ENCODE measurements at regions not wholly inside any gene's neighbourhood (a gene's known extent, or its start where the extent isn't known, plus 50 kb on each side); places are given as distances from the start of the nearest gene placed in this dataset.

DNA sequence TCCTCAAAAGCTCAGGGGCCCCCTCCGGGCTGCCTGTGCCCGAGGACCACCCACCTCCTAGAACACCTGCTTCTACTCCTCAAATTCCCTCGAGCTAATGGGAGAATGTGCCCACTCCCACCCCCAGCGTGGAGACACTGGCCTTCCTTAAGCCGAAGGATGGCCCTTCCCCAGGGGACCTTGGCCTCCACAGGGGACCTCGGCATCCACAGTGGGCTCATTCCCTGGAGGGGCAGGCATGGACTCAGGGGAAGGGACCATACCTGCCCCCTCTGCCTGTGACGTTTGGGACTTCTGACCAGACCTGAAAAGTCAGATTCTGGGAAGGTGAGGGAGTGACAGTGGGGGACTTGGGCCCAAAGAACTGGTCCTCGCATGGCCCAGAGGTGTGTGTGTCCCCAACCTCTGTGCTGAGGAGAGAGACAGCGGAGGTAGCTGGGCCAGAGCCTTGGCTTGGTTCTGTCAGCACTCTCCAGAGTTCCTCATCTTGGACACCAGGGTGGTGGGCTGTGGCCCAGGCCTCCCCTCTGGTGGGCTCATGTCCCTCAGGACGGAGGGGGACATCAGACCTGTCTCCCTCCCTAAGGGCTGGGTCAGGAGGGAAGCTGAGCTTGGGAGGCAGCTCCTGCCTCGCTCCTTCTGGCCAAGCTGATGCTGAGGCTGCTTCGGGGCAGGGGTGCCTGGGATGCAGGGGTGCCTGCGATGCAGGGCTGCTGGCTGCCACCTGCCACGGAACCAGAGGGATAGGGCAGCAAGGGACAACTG is 240.4 kb downstream of the HAUS1 start:
- intact Hi-C loops (cut with micrococcal nuclease; ENCODE audit: unreplicated experiment) (no loop called here), in situ Hi-C loops (cut with HindIII; ENCODE audit: low pct_unique_long_range_greater_than_20kb, low sequenced_read_pairs) (no loop called here)
- no TSS peak for BruUV-seq (replicated peaks)
- TF ChIP-seq TCF7L2 (IDR thresholded peaks at IDR 0.05; ENCODE audit: low read depth, low read length) (no peak), SIN3A (IDR thresholded peaks at IDR 0.05; ENCODE audit: borderline replicate concordance, insufficient read depth, low read depth, low read length) (no peak), POLR2AphosphoS5 (IDR thresholded peaks at IDR 0.05; ENCODE audit: low read depth, low read length) (no peak)
- TF ChIP-seq, protein P1, sequence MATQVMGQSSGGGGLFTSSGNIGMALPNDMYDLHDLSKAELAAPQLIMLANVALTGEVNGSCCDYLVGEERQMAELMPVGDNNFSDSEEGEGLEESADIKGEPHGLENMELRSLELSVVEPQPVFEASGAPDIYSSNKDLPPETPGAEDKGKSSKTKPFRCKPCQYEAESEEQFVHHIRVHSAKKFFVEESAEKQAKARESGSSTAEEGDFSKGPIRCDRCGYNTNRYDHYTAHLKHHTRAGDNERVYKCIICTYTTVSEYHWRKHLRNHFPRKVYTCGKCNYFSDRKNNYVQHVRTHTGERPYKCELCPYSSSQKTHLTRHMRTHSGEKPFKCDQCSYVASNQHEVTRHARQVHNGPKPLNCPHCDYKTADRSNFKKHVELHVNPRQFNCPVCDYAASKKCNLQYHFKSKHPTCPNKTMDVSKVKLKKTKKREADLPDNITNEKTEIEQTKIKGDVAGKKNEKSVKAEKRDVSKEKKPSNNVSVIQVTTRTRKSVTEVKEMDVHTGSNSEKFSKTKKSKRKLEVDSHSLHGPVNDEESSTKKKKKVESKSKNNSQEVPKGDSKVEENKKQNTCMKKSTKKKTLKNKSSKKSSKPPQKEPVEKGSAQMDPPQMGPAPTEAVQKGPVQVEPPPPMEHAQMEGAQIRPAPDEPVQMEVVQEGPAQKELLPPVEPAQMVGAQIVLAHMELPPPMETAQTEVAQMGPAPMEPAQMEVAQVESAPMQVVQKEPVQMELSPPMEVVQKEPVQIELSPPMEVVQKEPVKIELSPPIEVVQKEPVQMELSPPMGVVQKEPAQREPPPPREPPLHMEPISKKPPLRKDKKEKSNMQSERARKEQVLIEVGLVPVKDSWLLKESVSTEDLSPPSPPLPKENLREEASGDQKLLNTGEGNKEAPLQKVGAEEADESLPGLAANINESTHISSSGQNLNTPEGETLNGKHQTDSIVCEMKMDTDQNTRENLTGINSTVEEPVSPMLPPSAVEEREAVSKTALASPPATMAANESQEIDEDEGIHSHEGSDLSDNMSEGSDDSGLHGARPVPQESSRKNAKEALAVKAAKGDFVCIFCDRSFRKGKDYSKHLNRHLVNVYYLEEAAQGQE (IDR thresholded peaks at IDR 0.05; ENCODE audit: insufficient read depth in 1 of 2, low read depth in 2 of 2, low read length in 1 of 2) = no peak
- TF ChIP-seq, protein P2, sequence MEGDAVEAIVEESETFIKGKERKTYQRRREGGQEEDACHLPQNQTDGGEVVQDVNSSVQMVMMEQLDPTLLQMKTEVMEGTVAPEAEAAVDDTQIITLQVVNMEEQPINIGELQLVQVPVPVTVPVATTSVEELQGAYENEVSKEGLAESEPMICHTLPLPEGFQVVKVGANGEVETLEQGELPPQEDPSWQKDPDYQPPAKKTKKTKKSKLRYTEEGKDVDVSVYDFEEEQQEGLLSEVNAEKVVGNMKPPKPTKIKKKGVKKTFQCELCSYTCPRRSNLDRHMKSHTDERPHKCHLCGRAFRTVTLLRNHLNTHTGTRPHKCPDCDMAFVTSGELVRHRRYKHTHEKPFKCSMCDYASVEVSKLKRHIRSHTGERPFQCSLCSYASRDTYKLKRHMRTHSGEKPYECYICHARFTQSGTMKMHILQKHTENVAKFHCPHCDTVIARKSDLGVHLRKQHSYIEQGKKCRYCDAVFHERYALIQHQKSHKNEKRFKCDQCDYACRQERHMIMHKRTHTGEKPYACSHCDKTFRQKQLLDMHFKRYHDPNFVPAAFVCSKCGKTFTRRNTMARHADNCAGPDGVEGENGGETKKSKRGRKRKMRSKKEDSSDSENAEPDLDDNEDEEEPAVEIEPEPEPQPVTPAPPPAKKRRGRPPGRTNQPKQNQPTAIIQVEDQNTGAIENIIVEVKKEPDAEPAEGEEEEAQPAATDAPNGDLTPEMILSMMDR (IDR thresholded peaks at IDR 0.05) = no peak
- ATAC-seq = no peak
- Histone ChIP-seq H3K4me3 (ENCODE audit: low read depth in 2 of 2, low read length in 2 of 2) (no peak overlapping the region), H3K9me3 (ENCODE audit: control insufficient read depth, insufficient read depth, low read depth, low read length) (no peaks in the 10 kb centered on the region), H3K36me3 (ENCODE audit: control insufficient read depth, insufficient read depth, low read length) (no peaks in the 10 kb centered on the region), H3K27me3 (ENCODE audit: control insufficient read depth, insufficient read depth, low read length) (no peaks in the 10 kb centered on the region), H3K4me1 (ENCODE audit: control insufficient read depth, insufficient read depth, low read length) (no peaks in the 10 kb centered on the region), H3K27ac (ENCODE audit: low read length) (no peak overlapping the region)
- DNase-seq (ENCODE audit: low read depth, low spot score) = no peak
- POLR2A ChIA-PET = no interaction called here
- CTCF ChIA-PET = no interaction called here

DNA sequence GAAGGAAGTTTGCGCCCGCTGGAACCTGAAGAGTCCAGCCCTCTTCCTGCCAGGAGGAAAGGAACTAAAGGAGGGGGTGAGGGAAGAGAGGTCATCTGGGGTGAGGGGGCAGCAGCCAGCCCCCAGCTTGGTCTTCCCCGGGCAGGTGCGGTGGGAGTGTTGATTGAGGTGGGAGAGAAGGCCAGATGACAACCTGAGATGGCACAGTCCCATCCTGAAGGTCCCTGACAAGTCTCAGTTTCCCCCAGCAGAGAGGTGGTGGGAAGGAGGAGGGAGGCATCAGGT is 240.9 kb downstream of the HAUS1 start:
- in situ Hi-C loops (cut with HindIII; ENCODE audit: low pct_unique_long_range_greater_than_20kb, low sequenced_read_pairs) = no loop called here
- BruUV-seq (replicated peaks) = no TSS peak
- Histone ChIP-seq H3K4me1 (ENCODE audit: control insufficient read depth, insufficient read depth, low read length) (no peaks in the 10 kb centered on the region), H3K9me3 (ENCODE audit: control insufficient read depth, insufficient read depth, low read depth, low read length) (no peaks in the 10 kb centered on the region), H3K36me3 (ENCODE audit: control insufficient read depth, insufficient read depth, low read length) (no peaks in the 10 kb centered on the region), H3K27me3 (ENCODE audit: control insufficient read depth, insufficient read depth, low read length) (no peaks in the 10 kb centered on the region), H3K4me3 (ENCODE audit: low read depth in 2 of 2, low read length in 2 of 2) (no peak overlapping the region), H3K27ac (ENCODE audit: low read length) (no peak overlapping the region)
- POLR2A ChIA-PET = no interaction called here
- intact Hi-C loops (cut with micrococcal nuclease; ENCODE audit: unreplicated experiment) = no loop called here
- CTCF ChIA-PET = no interaction called here
- TF ChIP-seq, protein P1 (IDR thresholded peaks at IDR 0.05; ENCODE audit: insufficient read depth in 1 of 2, low read depth in 2 of 2, low read length in 1 of 2) = no peak
- TF ChIP-seq SIN3A (IDR thresholded peaks at IDR 0.05; ENCODE audit: borderline replicate concordance, insufficient read depth, low read depth, low read length) (no peak), POLR2AphosphoS5 (IDR thresholded peaks at IDR 0.05; ENCODE audit: low read depth, low read length) (no peak)
- TF ChIP-seq, protein P2 (IDR thresholded peaks at IDR 0.05) = no peak
- DNase-seq (ENCODE audit: low read depth, low spot score) (no peak), ATAC-seq (no peak)

Data from Panc1 (cell line).